A549 (cell line): ENCODE measurements at regions not wholly inside any gene's neighbourhood (a gene's known extent, or its start where the extent isn't known, plus 50 kb on each side); places are given as distances from the start of the nearest gene placed in this dataset.

Source experiments
- ATAC-seq, 2 experiments: fragments of 200-7000 bp in 1 of 2; fragments of >200 bp in 1 of 2; cut with Nextera tagmentation in 1 of 2; cut with Tn5 transposase in 1 of 2; 3 replicates each; pipeline versions ENCODE4 v1.8.0 to v1.9.1; 2018 to 2020; ENCODE audit warnings: mild to moderate bottlenecking in 1 of 2, moderate library complexity in 1 of 2
- CTCF ChIA-PET: fragments of 300-600 bp; sonication (Branson Sonifier 250); formaldehyde crosslinking; extraction: SDS; loops from one replicate; lab custom pipeline; 2021; ENCODE audit warnings: antibody characterized with exemption, inconsistent platforms; lab: Yijun Ruan, JAX
- POLR2A ChIA-PET: fragments of 350-600 bp; formaldehyde crosslinking; extraction: SDS; loops from one replicate; lab custom pipeline; 2021; ENCODE audit warnings: antibody characterized with exemption, inconsistent platforms; lab: Yijun Ruan, JAX
- DNase-seq, 2 experiments: peaks; one replicate each; pipeline versions ENCODE4 v3.0.0 to v3.0.0-alpha.2; 2011 to 2016; ENCODE audit warnings: low read depth in 1 of 2, low spot score in 1 of 2
- FAIRE-seq: peaks from 2 replicates; lab custom pipeline; 2011; peaks lifted over from hg19 to GRCh38; lab: Jason Lieb, UNC
- H3K27ac ChIP-seq, 2 experiments: fragments of >200 bp; sonication (Bioruptor Twin); formaldehyde crosslinking; 3 replicates each; pipeline ENCODE4 v1.5.1; 2016 to 2017
- H3K4me1 ChIP-seq: fragments of >200 bp; sonication (Bioruptor Twin); formaldehyde crosslinking; 3 replicates; pipeline ENCODE4 v1.6.1; 2016
- H3K4me2 ChIP-seq: fragments of >200 bp; sonication (Bioruptor Twin); formaldehyde crosslinking; 3 replicates; pipeline ENCODE4 v1.6.1; 2016
- H3K4me3 ChIP-seq: fragments of >200 bp; sonication (Bioruptor Twin); formaldehyde crosslinking; 3 replicates; pipeline ENCODE4 v1.5.1; 2016
- H3K9me3 ChIP-seq: fragments of >200 bp; sonication (Bioruptor Twin); formaldehyde crosslinking; 3 replicates; pipeline ENCODE4 v1.6.1; 2016
- CBX2 ChIP-seq: fragments of 200-600 bp; sonication (generic); IDR thresholded peaks from 2 replicates; pipeline ENCODE4 v1.6.1; 2016; ENCODE audit warnings: low read depth, mild to moderate bottlenecking, borderline replicate concordance
- CHD4 ChIP-seq: fragments of 200-600 bp; sonication (generic); IDR thresholded peaks from 2 replicates; pipeline ENCODE4 v1.6.1; 2016; ENCODE audit warnings: antibody characterized with exemption, mild to moderate bottlenecking, borderline replicate concordance
- E2F6 ChIP-seq: IDR thresholded peaks from 2 replicates; pipeline ENCODE4 v1.6.1; 2012; ENCODE audit warnings: low read depth, borderline replicate concordance
- ELK1 ChIP-seq: fragments of 150-350 bp; IDR thresholded peaks from 2 replicates; pipeline ENCODE4 v1.6.1; 2014; ENCODE audit warnings: low read depth, mild to moderate bottlenecking, low read length
- EP300 ChIP-seq, 2 experiments: fragments of >200 bp; sonication (Bioruptor Twin); formaldehyde crosslinking; IDR thresholded peaks; 2 replicates in 1 of 2; 3 replicates in 1 of 2; pipeline ENCODE4 v1.6.1; 2016 to 2017
- FOSL2 ChIP-seq, 2 experiments: fragments of 450-650 bp in 1 of 2; fragments of >200 bp in 1 of 2; sonication (Bioruptor Twin) in 1 of 2; formaldehyde crosslinking; IDR thresholded peaks; 2 replicates each; pipeline versions ENCODE4 v1.5.0 to v1.6.1; 2016 to 2020; ENCODE audit warnings: mild to moderate bottlenecking in 1 of 2, moderate library complexity in 1 of 2
- GATA3 ChIP-seq: IDR thresholded peaks from 2 replicates; pipeline ENCODE4 v1.6.1; 2012; ENCODE audit warnings: borderline replicate concordance
- HDAC2 ChIP-seq: fragments of 200-600 bp; sonication (generic); IDR thresholded peaks from 2 replicates; pipeline ENCODE4 v1.6.1; 2016
- HES2 ChIP-seq: fragments of >200 bp; sonication (Bioruptor Twin); formaldehyde crosslinking; IDR thresholded peaks from 2 replicates; pipeline ENCODE4 v1.6.1; 2016
- HMGXB4 ChIP-seq: fragments of 250-450 bp; sonication (Bioruptor Pico); IDR thresholded peaks from 2 replicates; pipeline ENCODE4 v1.5.0; 2021; ENCODE audit warnings: mild to moderate bottlenecking, moderate library complexity, borderline replicate concordance
- MAFK ChIP-seq: fragments of 450-650 bp; IDR thresholded peaks from 2 replicates; pipeline ENCODE4 v1.6.1; 2014; ENCODE audit not compliant: partially characterized antibody
- NFE2L2 ChIP-seq: fragments of 150-350 bp; conservative IDR thresholded peaks from 2 replicates; pipeline ENCODE4 v1.6.1; 2014; ENCODE audit warnings: low read length
- NPAS2 ChIP-seq: fragments of 250-450 bp; sonication (Bioruptor Pico); IDR thresholded peaks from 2 replicates; pipeline ENCODE4 v1.8.0; 2022; ENCODE audit warnings: mild to moderate bottlenecking, moderate library complexity, borderline replicate concordance
- PBX3 ChIP-seq: IDR thresholded peaks from 2 replicates; pipeline ENCODE4 v1.6.1; 2012
- POLR2A ChIP-seq: IDR thresholded peaks from 2 replicates; pipeline ENCODE4 v1.6.1; 2012; ENCODE audit warnings: mild to moderate bottlenecking, low read length
- RCOR1 ChIP-seq: fragments of 150-350 bp; IDR thresholded peaks from 2 replicates; pipeline ENCODE4 v1.6.1; 2014; ENCODE audit warnings: antibody characterized with exemption, low read length, low read depth
- RFX5 ChIP-seq: fragments of 450-650 bp; IDR thresholded peaks from 2 replicates; pipeline ENCODE4 v1.7.1; 2014; ENCODE audit warnings: antibody characterized with exemption, mild to moderate bottlenecking, moderate library complexity
- TFCP2L1 ChIP-seq: fragments of 250-450 bp; sonication (Bioruptor Pico); IDR thresholded peaks from 2 replicates; pipeline ENCODE4 v1.5.0; 2021; ENCODE audit warnings: mild to moderate bottlenecking
- ZC3H11A ChIP-seq: fragments of 450-650 bp; IDR thresholded peaks from 2 replicates; pipeline ENCODE4 v1.6.1; 2014; ENCODE audit warnings: antibody characterized with exemption, mild to moderate bottlenecking
- ZNF302 ChIP-seq: fragments of 250-450 bp; sonication (Bioruptor Pico); IDR thresholded peaks from 2 replicates; pipeline ENCODE4 v1.9.0; 2021; ENCODE audit warnings: inconsistent platforms, mild to moderate bottlenecking, moderate library complexity
- WGBS: methylation state at CpG from one replicate; pipeline ENCODE4 v1.1.6; 2017; ENCODE audit errors: missing lambda C conversion rate; 5-methylcytosine and 5-hydroxymethylcytosine counted together

- Histone ChIP-seq H3K4me3 (no peak overlapping the region), H3K9me3 (no peaks in the 10 kb centered on the region), H3K27ac (no peak overlapping the region), H3K4me1 (no peaks in the 10 kb centered on the region), H3K4me2 (no peak overlapping the region)
- WGBS = 59% methylated on average over 6 of the region's 10 CpGs
- ChIA-PET CTCF (no interaction called here), POLR2A (no interaction called here)
- no peak for FAIRE-seq
- ATAC-seq = no peak; a peak in 1 of 6 replicates
- DNase-seq = no peak
- TF ChIP-seq MAFK = no peak
- TF ChIP-seq HMGXB4 (CRISPR knock-in tag) = no peak
- TF ChIP-seq ELK1 = no peak
- TF ChIP-seq ZC3H11A = no peak
- TF ChIP-seq POLR2A = no peak
- TF ChIP-seq PBX3 = no peak
- TF ChIP-seq TFCP2L1 (CRISPR knock-in tag) = no peak
- no peak for TF ChIP-seq ZNF302
- no peak for TF ChIP-seq FOSL2 (IDR thresholded peaks at IDR 0.05)
- no peak for TF ChIP-seq FOSL2 (CRISPR knock-in tag; IDR thresholded peaks at IDR 0.05)
- TF ChIP-seq EP300 (IDR thresholded peaks at IDR 0.05) = no peak
- no peak for TF ChIP-seq CHD4
- no peak for TF ChIP-seq E2F6
- no peak for TF ChIP-seq RCOR1
- TF ChIP-seq CBX2 = no peak
- TF ChIP-seq GATA3 = no peak
- no peak for TF ChIP-seq HES2
- no peak for TF ChIP-seq NPAS2 (CRISPR knock-in tag)
- TF ChIP-seq RFX5 = no peak
- TF ChIP-seq, all 56 proteins: peak for 0
Measured at GRCh38 chr3:184659797-184660301, 52.0 kb downstream of the MAGEF1 start.

- ATAC-seq (no peak; a peak in 1 of 6 replicates), FAIRE-seq (no peak), DNase-seq (no peak)
- no peak overlapping the region for H3K27ac ChIP-seq
- CTCF ChIA-PET = interaction anchor here (1.2 kb wide), 1 partner anchor 10 kb away, joined by 3 read pairs; no protein-coding TSS in a partner anchor
- TF ChIP-seq HDAC2 (no peak), NFE2L2 (no peak), PBX3 (no peak), HMGXB4 (CRISPR knock-in tag) (no peak), EP300 (IDR thresholded peaks at IDR 0.05) (no peak)
- no peaks in the 10 kb centered on the region for H3K9me3 ChIP-seq
- POLR2A ChIA-PET = no interaction called here
- no peak overlapping the region for H3K4me2 ChIP-seq
- no peak overlapping the region for H3K4me3 ChIP-seq
- 73% methylated on average over 10 of the region's 10 CpGs for WGBS
- H3K4me1 ChIP-seq = no peaks in the 10 kb centered on the region
Measured at GRCh38 chr3:184658223-184658928, 53.5 kb downstream of the MAGEF1 start.
